Neural cell (in vitro differentiated cells): ENCODE measurements at regions not wholly inside any gene's neighbourhood (a gene's known extent, or its start where the extent isn't known, plus 50 kb on each side); places are given as distances from the start of the nearest gene placed in this dataset.

Experiments used
- H2AFZ ChIP-seq: fragments of 200-600, 300-800 bp; sonication (generic), shearing (Covaris generic); 2 replicates; pipeline ENCODE4 v1.6.0; 2014; ENCODE audit warnings: low read depth, mild to moderate bottlenecking, antibody characterized with exemption, low read length, moderate library complexity
- H3F3A ChIP-seq: fragments of 200-600 bp; shearing (Covaris generic); 2 replicates; pipeline ENCODE4 v1.6.1; 2016; ENCODE audit warnings: mild to moderate bottlenecking, moderate library complexity, mixed read lengths, antibody characterized with exemption, low read length; ENCODE audit not compliant: insufficient read depth, poor library complexity, severe bottlenecking
- H3K27ac ChIP-seq: fragments of 200-600, 300-800 bp; sonication (generic), shearing (Covaris generic); 2 replicates; pipeline ENCODE4 v1.5.1; 2014; ENCODE audit warnings: mild to moderate bottlenecking, low read length, moderate library complexity
- H3K27me3 ChIP-seq: fragments of 300-800, 200-600 bp; sonication (generic), shearing (Covaris generic); 2 replicates; pipeline ENCODE4 v1.6.0; 2014; ENCODE audit warnings: mild to moderate bottlenecking, low read depth, low read length, moderate library complexity; ENCODE audit not compliant: insufficient read depth
- H3K36me3 ChIP-seq: fragments of 300-800, 200-600 bp; sonication (generic), shearing (Covaris generic); 2 replicates; pipeline ENCODE4 v1.5.1; 2014; ENCODE audit warnings: mild to moderate bottlenecking, antibody characterized with exemption, low read length, moderate library complexity; ENCODE audit not compliant: insufficient read depth
- H3K4me2 ChIP-seq: fragments of 300-800, 200-600 bp; sonication (generic), shearing (Covaris generic); 2 replicates; pipeline ENCODE4 v1.6.0; 2014; ENCODE audit warnings: mild to moderate bottlenecking, low read length
- H3K4me3 ChIP-seq: fragments of 300-800, 200-600 bp; sonication (generic), shearing (Covaris generic); 2 replicates; pipeline ENCODE4 v1.5.1; 2014; ENCODE audit warnings: mild to moderate bottlenecking, low read length, moderate library complexity
- H3K79me2 ChIP-seq: fragments of 200-600 bp; shearing (Covaris generic); replicated peaks from 2 replicates; pipeline ENCODE4 v1.6.0; 2014; ENCODE audit warnings: mild to moderate bottlenecking, low read length, moderate library complexity; ENCODE audit not compliant: insufficient read depth
- H3K9ac ChIP-seq: fragments of 300-800, 200-600 bp; sonication (generic), shearing (Covaris generic); 2 replicates; pipeline ENCODE4 v1.6.1; 2016; ENCODE audit warnings: mild to moderate bottlenecking, low read length, mixed read lengths
- H3K9me2 ChIP-seq: fragments of 200-600 bp; shearing (Covaris generic); 2 replicates; pipeline ENCODE4 v1.6.1; 2016; ENCODE audit warnings: mild to moderate bottlenecking, low read length, mixed read lengths; ENCODE audit not compliant: insufficient read depth
- H3K9me3 ChIP-seq: fragments of 200-600, 300-800 bp; sonication (generic), shearing (Covaris generic); 2 replicates; pipeline ENCODE4 v1.6.1; 2016; ENCODE audit warnings: mild to moderate bottlenecking, mixed run types, low read length, moderate library complexity, mixed read lengths
- H4K20me1 ChIP-seq: fragments of 200-600 bp; shearing (Covaris generic); 2 replicates; pipeline ENCODE4 v1.6.1; 2016; ENCODE audit warnings: mild to moderate bottlenecking, mixed run types; ENCODE audit not compliant: insufficient read depth
- EP300 ChIP-seq: fragments of 450-650 bp; conservative IDR thresholded peaks from 2 replicates; pipeline ENCODE4 v1.6.1; 2014; ENCODE audit warnings: antibody characterized with exemption, mild to moderate bottlenecking, moderate library complexity; ENCODE audit not compliant: poor library complexity, severe bottlenecking
- EZH2 ChIP-seq: fragments of 200-600, 300-800 bp; shearing (Covaris generic), sonication (generic); IDR thresholded peaks from 2 replicates; pipeline ENCODE4 v1.6.1; 2014; ENCODE audit warnings: antibody characterized with exemption, low read length, borderline replicate concordance, mild to moderate bottlenecking; ENCODE audit not compliant: insufficient read depth, poor library complexity, severe bottlenecking
- MXI1 ChIP-seq: fragments of 450-650 bp; conservative IDR thresholded peaks from 2 replicates; pipeline ENCODE4 v1.6.1; 2014; ENCODE audit warnings: antibody characterized with exemption, mild to moderate bottlenecking; ENCODE audit not compliant: poor library complexity, severe bottlenecking
- POLR2AphosphoS5 ChIP-seq: IDR thresholded peaks from 2 replicates; pipeline ENCODE4 v1.6.1; 2012
- RAD21 ChIP-seq: fragments of 450-650 bp; conservative IDR thresholded peaks from 2 replicates; pipeline ENCODE4 v1.6.1; 2014; ENCODE audit warnings: antibody characterized with exemption, mild to moderate bottlenecking, moderate library complexity
- REST ChIP-seq: IDR thresholded peaks from 2 replicates; pipeline ENCODE4 v1.6.1; 2012; ENCODE audit warnings: borderline replicate concordance
- SMC3 ChIP-seq: fragments of 450-650 bp; conservative IDR thresholded peaks from 2 replicates; pipeline ENCODE4 v1.6.1; 2014; ENCODE audit warnings: antibody characterized with exemption, mild to moderate bottlenecking, moderate library complexity; ENCODE audit not compliant: poor library complexity
- TAF1 ChIP-seq: IDR thresholded peaks from 2 replicates; pipeline ENCODE4 v1.6.1; 2012; ENCODE audit warnings: low read depth
- TF ChIP-seq, protein P1 (sequence below): fragments of 450-650 bp; IDR thresholded peaks from 2 replicates; pipeline ENCODE4 v1.5.1; 2014; ENCODE audit warnings: antibody characterized with exemption, mild to moderate bottlenecking, moderate library complexity; ENCODE audit not compliant: poor library complexity, severe bottlenecking

GRCh38 chr4:184269879-184270430, 52.3 kb upstream of the ENPP6 start:
- Histone ChIP-seq H3K36me3 (no peaks in the 10 kb centered on the region), H4K20me1 (no peaks in the 10 kb centered on the region), H3K79me2 (no peaks in the 10 kb centered on the region), H3K9ac (no peak overlapping the region), H3K9me3 (no peaks in the 10 kb centered on the region), H2AFZ (no peak overlapping the region), H3K27ac (no peak overlapping the region), H3K4me3 (no peak overlapping the region), H3K27me3 (no peaks in the 10 kb centered on the region), H3F3A (no peaks in the 10 kb centered on the region), H3K9me2 (no peaks in the 10 kb centered on the region), H3K4me2 (no peak overlapping the region)
- TF ChIP-seq POLR2AphosphoS5 (no peak), RAD21 (no peak), EP300 (no peak), EZH2 (no peak), TAF1 (no peak), REST (no peak), SMC3 (no peak), MXI1 (no peak)
- TF ChIP-seq, protein P1, sequence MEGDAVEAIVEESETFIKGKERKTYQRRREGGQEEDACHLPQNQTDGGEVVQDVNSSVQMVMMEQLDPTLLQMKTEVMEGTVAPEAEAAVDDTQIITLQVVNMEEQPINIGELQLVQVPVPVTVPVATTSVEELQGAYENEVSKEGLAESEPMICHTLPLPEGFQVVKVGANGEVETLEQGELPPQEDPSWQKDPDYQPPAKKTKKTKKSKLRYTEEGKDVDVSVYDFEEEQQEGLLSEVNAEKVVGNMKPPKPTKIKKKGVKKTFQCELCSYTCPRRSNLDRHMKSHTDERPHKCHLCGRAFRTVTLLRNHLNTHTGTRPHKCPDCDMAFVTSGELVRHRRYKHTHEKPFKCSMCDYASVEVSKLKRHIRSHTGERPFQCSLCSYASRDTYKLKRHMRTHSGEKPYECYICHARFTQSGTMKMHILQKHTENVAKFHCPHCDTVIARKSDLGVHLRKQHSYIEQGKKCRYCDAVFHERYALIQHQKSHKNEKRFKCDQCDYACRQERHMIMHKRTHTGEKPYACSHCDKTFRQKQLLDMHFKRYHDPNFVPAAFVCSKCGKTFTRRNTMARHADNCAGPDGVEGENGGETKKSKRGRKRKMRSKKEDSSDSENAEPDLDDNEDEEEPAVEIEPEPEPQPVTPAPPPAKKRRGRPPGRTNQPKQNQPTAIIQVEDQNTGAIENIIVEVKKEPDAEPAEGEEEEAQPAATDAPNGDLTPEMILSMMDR, result no peak

DNA sequence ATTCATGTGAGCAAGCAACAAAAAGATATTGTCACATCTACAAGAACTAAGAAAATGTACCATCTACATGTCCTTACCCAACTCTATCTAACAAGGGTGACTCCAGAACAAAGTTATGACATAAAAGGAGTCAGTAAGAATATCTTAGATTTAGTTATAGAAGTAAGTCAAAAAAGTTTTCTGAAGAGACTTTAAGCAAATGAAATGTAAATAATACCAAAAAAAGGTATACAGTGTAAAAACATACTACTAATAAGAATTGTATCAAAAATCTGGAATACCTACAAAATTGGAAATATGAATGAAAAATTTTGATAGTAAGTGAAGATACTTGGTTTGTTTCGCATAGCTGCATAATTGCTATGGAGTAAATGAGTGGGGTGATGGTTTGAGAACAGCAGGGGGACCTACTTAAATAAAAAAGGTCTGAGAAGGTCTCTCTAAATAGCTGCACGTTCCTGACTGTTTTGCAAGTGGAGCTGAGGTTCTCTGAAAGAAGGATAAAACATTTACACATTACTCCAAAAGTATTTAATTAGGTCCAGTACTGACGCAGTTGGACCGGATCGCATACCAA, 51.0 kb upstream of the ENPP6 start:
- Histone ChIP-seq H3K9ac (no peak overlapping the region), H3K4me3 (no peak overlapping the region), H3K9me2 (no peaks in the 10 kb centered on the region), H3K27me3 (no peaks in the 10 kb centered on the region), H3K9me3 (no peaks in the 10 kb centered on the region), H3K79me2 (no peaks in the 10 kb centered on the region), H3K27ac (no peak overlapping the region), H3K36me3 (no peaks in the 10 kb centered on the region), H3F3A (no peaks in the 10 kb centered on the region), H4K20me1 (no peaks in the 10 kb centered on the region), H2AFZ (no peak overlapping the region), H3K4me2 (no peak overlapping the region)
- TF ChIP-seq TAF1 (no peak), MXI1 (no peak)
- TF ChIP-seq, protein P1, result no peak
